GM19463 (cell line): ENCODE measurements at regions not wholly inside any gene's neighbourhood (a gene's known extent, or its start where the extent isn't known, plus 50 kb on each side); places are given as distances from the start of the nearest gene placed in this dataset.
A peak's percentile ranks its signal among the peaks of the same experiment; 100 is the strongest.

Source experiments
- ATAC-seq: cut with Tn5 transposase; IDR thresholded peaks from one replicate; pipeline ENCODE4 v1.9.1; 2021; ENCODE audit warnings: mild to moderate bottlenecking, moderate library complexity; ENCODE audit not compliant: unreplicated experiment

GRCh38 chr13:78428646-78429045, 174.7 kb downstream of the POU4F1 start:
- ATAC-seq, result no peak

GRCh38 chr13:78426183-78426582, 177.2 kb downstream of the POU4F1 start:
- ATAC-seq, result no peak

GRCh38 chr13:78420814-78421213, 182.5 kb downstream of the POU4F1 start:
- ATAC-seq, result peak; percentile 95

GRCh38 chr13:78413887-78414553, 189.3 kb downstream of the POU4F1 start:
- ATAC-seq, result no peak

- no peak for ATAC-seq
Observed at GRCh38 chr13:78410847-78411246, 192.5 kb downstream of the POU4F1 start.

- ATAC-seq, result no peak
Observed at GRCh38 chr13:78410164-78410563, 193.2 kb downstream of the POU4F1 start.

- no peak for ATAC-seq
Observed at GRCh38 chr13:78409172-78409571, 194.2 kb downstream of the POU4F1 start.

- no peak for ATAC-seq
Observed at GRCh38 chr13:78404846-78405360, 198.4 kb downstream of the POU4F1 start.

GRCh38 chr13:78402708-78403400, 200.5 kb downstream of the POU4F1 start:
- ATAC-seq, result no peak

GRCh38 chr13:78401873-78402707, 201.3 kb downstream of the POU4F1 start:
- no peak for ATAC-seq

- ATAC-seq, result peak; percentile 91
Observed at GRCh38 chr13:78398743-78399410, 204.5 kb downstream of the POU4F1 start.

GRCh38 chr13:78393286-78394142, 209.8 kb downstream of the POU4F1 start:
- ATAC-seq, result no peak

GRCh38 chr13:78383899-78384298, 219.5 kb downstream of the POU4F1 start:
- ATAC-seq, result no peak

- ATAC-seq, result no peak
Observed at GRCh38 chr13:78383071-78383484, 220.3 kb downstream of the POU4F1 start.

- no peak for ATAC-seq
Observed at GRCh38 chr13:78382491-78382890, 220.9 kb downstream of the POU4F1 start.

GRCh38 chr13:78376822-78377221, 226.5 kb downstream of the POU4F1 start:
- no peak for ATAC-seq

- no peak for ATAC-seq
Observed at GRCh38 chr13:78376033-78376432, 227.3 kb downstream of the POU4F1 start.

- no peak for ATAC-seq
Observed at GRCh38 chr13:78372581-78372980, 230.8 kb downstream of the POU4F1 start.

- no peak for ATAC-seq
Observed at GRCh38 chr13:78370231-78370630, 233.1 kb downstream of the POU4F1 start.

- no peak for ATAC-seq
Observed at GRCh38 chr13:78364711-78365110, 238.6 kb downstream of the POU4F1 start.
